GM23338 (cell line): ENCODE measurements at regions not wholly inside any gene's neighbourhood (a gene's known extent, or its start where the extent isn't known, plus 50 kb on each side); places are given as distances from the start of the nearest gene placed in this dataset.
A peak's percentile ranks its signal among the peaks of the same experiment; 100 is the strongest.
"Not testable (repeated sequence)": the region's sequence is repeated elsewhere in the genome, so short reads cannot be mapped to it uniquely, and the experiment has no call there.

Experiments used
- ATAC-seq: fragments of 200-7000 bp; cut with Tn5 transposase; 3 replicates; pipeline ENCODE4 v1.9.1; 2020
- DNase-seq: peaks from one replicate; pipeline ENCODE4 v3.0.0-alpha.2; 2015; ENCODE audit warnings: low spot score
- H2AFZ ChIP-seq: fragments of 200-600 bp; sonication (generic); 2 replicates; pipeline ENCODE4 v1.8.0; 2016; ENCODE audit warnings: antibody characterized with exemption, mild to moderate bottlenecking, moderate library complexity
- H3F3A ChIP-seq: fragments of 200-600 bp; sonication (generic); replicated peaks from 2 replicates; pipeline ENCODE4 v1.8.0; 2017; ENCODE audit warnings: antibody characterized with exemption, mixed run types, low read depth
- H3K27ac ChIP-seq: fragments of 200-600 bp; sonication (generic); 2 replicates; pipeline ENCODE4 v1.6.1; 2016; ENCODE audit warnings: low read depth
- H3K27me3 ChIP-seq: fragments of 200-600 bp; sonication (generic); 2 replicates; pipeline ENCODE4 v1.8.0; 2016; ENCODE audit warnings: mild to moderate bottlenecking, mixed run types, moderate library complexity; ENCODE audit not compliant: insufficient read depth
- H3K36me3 ChIP-seq: fragments of 200-600 bp; sonication (generic); 2 replicates; pipeline ENCODE4 v1.8.0; 2016; ENCODE audit warnings: mild to moderate bottlenecking; ENCODE audit not compliant: insufficient read depth
- H3K4me1 ChIP-seq: fragments of 200-600 bp; sonication (generic); 2 replicates; pipeline ENCODE4 v1.8.0; 2016; ENCODE audit warnings: mild to moderate bottlenecking, moderate library complexity; ENCODE audit not compliant: insufficient read depth
- H3K4me2 ChIP-seq: fragments of 200-600 bp; sonication (generic); 2 replicates; pipeline ENCODE4 v1.7.1; 2017; ENCODE audit warnings: mixed run types
- H3K4me3 ChIP-seq: fragments of 200-600 bp; sonication (generic); 2 replicates; pipeline ENCODE4 v1.6.1; 2016; ENCODE audit warnings: mixed run types
- H3K79me2 ChIP-seq: fragments of 200-600 bp; sonication (generic); replicated peaks from 2 replicates; pipeline ENCODE4 v1.8.0; 2017; ENCODE audit warnings: mild to moderate bottlenecking; ENCODE audit not compliant: insufficient read depth
- H3K9me2 ChIP-seq: fragments of 200-600 bp; sonication (generic); 2 replicates; pipeline ENCODE4 v1.8.0; 2017; ENCODE audit not compliant: insufficient read depth
- H4K20me1 ChIP-seq: fragments of 200-600 bp; sonication (generic); replicated peaks from 2 replicates; pipeline ENCODE4 v1.8.0; 2017; ENCODE audit warnings: mild to moderate bottlenecking; ENCODE audit not compliant: insufficient read depth
- H3K27ac Mint-ChIP-seq: 2 replicates; pipeline ENCODE4 v1.8.0; 2020; ENCODE audit warnings: inconsistent platforms, mild to moderate bottlenecking, moderate library complexity, mixed read lengths
- H3K27me3 Mint-ChIP-seq: 3 replicates; pipeline ENCODE4 v1.8.0; 2022; ENCODE audit warnings: low read depth, mild to moderate bottlenecking, moderate library complexity, mixed read lengths, inconsistent platforms; ENCODE audit not compliant: insufficient read depth, poor library complexity
- H3K36me3 Mint-ChIP-seq: 3 replicates; pipeline ENCODE4 v1.8.0; 2021; ENCODE audit warnings: low read depth, mild to moderate bottlenecking, inconsistent platforms, moderate library complexity, mixed read lengths
- H3K4me1 Mint-ChIP-seq: 3 replicates; pipeline ENCODE4 v1.8.0; 2020; ENCODE audit warnings: mild to moderate bottlenecking, inconsistent platforms, mixed read lengths
- H3K4me3 Mint-ChIP-seq: 3 replicates; pipeline ENCODE4 v1.8.0; 2021; ENCODE audit warnings: moderate library complexity, mild to moderate bottlenecking, inconsistent platforms, mixed read lengths
- H3K9me3 Mint-ChIP-seq: 3 replicates; pipeline ENCODE4 v1.8.0; 2020; ENCODE audit warnings: moderate library complexity, mild to moderate bottlenecking, inconsistent platforms, mixed read lengths
- NANOG ChIP-seq: IDR thresholded peaks from 2 replicates; pipeline ENCODE4 v1.6.1; 2016; ENCODE audit warnings: antibody characterized with exemption, borderline replicate concordance
- TF ChIP-seq, protein P1 (sequence below): fragments of 250-450 bp; sonication (Bioruptor Pico); IDR thresholded peaks from 2 replicates; pipeline ENCODE4 v1.5.0; 2020; ENCODE audit warnings: mild to moderate bottlenecking, moderate library complexity

DNA sequence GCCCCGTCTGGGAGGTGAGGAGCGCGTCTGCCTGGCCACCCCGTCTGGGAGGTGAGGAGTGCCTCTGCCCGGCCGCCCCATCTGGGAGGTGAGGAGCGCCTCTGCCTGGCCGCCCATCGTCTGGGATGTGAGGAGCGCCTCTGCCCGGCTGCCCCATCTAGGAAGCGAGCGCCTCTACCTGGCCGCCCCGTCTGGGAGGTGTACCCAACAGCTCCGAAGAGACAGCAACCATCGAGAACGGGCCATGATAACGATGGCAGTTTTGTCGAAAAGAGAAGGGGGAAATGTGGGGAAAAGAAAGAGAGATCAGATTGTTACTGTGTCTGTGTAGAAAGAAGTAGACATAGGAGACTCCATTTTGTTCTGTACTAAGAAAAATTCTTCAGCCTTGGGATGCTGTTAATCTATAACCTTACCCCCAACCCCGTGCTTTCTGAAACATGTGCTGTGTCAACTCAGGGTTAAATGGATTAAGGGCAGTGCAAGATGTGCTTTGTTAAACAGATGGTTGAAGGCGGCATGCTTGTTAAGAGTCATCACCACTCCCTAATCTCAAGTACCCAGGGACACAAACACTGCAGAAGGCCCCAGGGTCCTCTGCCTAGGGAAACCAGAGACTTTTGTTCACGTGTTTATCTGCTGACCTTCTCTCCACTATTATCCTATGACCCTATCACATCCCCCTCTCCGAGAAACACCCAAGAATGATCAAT, 137.0 kb upstream of the PALMD start:
- H3K4me1 ChIP-seq, H2AFZ ChIP-seq, DNase-seq, H3K27ac ChIP-seq, H4K20me1 ChIP-seq, H3K4me1 Mint-ChIP-seq, H3K27me3 Mint-ChIP-seq, H3K27me3 ChIP-seq, H3K4me3 ChIP-seq, H3K4me3 Mint-ChIP-seq, H3K36me3 ChIP-seq, H3K27ac Mint-ChIP-seq, H3F3A ChIP-seq, H3K9me2 ChIP-seq, H3K4me2 ChIP-seq, ATAC-seq, H3K79me2 ChIP-seq: not testable (repeated sequence)
- H3K9me3 Mint-ChIP-seq, result peaks cover 55% of the 10 kb centered on the region
- H3K36me3 Mint-ChIP-seq, result peaks cover 48% of the 10 kb centered on the region

DNA sequence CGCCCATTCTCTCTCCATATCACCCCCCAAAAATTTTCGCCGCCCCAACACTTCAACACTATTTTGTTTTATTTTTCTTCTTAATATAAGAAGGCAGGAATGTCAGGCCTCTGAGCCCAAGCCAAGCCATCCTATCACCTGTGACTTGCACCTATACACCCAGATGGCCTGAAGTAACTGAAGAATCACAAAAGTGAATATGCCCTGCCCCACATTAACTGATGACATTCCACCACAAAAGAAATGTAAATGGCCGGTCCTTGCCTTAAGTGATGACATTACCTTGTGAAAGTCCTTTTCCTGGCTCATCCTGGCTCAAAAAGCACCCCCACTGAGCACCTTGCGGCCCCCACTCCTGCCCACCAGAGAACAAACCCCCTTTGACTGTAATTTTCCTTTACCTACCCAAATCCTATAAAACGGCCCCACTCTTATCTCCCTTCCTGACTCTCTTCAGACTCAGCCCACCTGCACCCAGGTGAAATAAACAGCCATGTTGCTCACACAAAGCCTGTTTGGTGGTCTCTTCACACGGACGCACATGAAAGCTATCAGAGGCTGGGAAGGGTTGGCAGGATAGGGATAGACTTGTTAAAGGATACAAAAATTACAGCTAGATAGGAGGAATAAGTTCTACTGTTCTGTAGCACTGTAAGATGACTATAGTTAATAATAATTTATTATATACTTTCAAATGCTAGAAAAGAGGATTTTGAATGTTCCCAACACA, 130.9 kb upstream of the PALMD start:
- H3K4me2 ChIP-seq, H3K79me2 ChIP-seq, H3K36me3 ChIP-seq, H4K20me1 ChIP-seq, ATAC-seq, H3F3A ChIP-seq, H3K4me3 ChIP-seq, H3K27me3 ChIP-seq, H3K27me3 Mint-ChIP-seq, H3K4me3 Mint-ChIP-seq, H2AFZ ChIP-seq: not testable (repeated sequence)
- peak overlapping the region; percentile 92 for H3K27ac Mint-ChIP-seq
- H3K27ac ChIP-seq, result peak overlapping the region; percentile 95
- H3K4me1 Mint-ChIP-seq, result peaks cover 24% of the 10 kb centered on the region
- TF ChIP-seq, protein P1, sequence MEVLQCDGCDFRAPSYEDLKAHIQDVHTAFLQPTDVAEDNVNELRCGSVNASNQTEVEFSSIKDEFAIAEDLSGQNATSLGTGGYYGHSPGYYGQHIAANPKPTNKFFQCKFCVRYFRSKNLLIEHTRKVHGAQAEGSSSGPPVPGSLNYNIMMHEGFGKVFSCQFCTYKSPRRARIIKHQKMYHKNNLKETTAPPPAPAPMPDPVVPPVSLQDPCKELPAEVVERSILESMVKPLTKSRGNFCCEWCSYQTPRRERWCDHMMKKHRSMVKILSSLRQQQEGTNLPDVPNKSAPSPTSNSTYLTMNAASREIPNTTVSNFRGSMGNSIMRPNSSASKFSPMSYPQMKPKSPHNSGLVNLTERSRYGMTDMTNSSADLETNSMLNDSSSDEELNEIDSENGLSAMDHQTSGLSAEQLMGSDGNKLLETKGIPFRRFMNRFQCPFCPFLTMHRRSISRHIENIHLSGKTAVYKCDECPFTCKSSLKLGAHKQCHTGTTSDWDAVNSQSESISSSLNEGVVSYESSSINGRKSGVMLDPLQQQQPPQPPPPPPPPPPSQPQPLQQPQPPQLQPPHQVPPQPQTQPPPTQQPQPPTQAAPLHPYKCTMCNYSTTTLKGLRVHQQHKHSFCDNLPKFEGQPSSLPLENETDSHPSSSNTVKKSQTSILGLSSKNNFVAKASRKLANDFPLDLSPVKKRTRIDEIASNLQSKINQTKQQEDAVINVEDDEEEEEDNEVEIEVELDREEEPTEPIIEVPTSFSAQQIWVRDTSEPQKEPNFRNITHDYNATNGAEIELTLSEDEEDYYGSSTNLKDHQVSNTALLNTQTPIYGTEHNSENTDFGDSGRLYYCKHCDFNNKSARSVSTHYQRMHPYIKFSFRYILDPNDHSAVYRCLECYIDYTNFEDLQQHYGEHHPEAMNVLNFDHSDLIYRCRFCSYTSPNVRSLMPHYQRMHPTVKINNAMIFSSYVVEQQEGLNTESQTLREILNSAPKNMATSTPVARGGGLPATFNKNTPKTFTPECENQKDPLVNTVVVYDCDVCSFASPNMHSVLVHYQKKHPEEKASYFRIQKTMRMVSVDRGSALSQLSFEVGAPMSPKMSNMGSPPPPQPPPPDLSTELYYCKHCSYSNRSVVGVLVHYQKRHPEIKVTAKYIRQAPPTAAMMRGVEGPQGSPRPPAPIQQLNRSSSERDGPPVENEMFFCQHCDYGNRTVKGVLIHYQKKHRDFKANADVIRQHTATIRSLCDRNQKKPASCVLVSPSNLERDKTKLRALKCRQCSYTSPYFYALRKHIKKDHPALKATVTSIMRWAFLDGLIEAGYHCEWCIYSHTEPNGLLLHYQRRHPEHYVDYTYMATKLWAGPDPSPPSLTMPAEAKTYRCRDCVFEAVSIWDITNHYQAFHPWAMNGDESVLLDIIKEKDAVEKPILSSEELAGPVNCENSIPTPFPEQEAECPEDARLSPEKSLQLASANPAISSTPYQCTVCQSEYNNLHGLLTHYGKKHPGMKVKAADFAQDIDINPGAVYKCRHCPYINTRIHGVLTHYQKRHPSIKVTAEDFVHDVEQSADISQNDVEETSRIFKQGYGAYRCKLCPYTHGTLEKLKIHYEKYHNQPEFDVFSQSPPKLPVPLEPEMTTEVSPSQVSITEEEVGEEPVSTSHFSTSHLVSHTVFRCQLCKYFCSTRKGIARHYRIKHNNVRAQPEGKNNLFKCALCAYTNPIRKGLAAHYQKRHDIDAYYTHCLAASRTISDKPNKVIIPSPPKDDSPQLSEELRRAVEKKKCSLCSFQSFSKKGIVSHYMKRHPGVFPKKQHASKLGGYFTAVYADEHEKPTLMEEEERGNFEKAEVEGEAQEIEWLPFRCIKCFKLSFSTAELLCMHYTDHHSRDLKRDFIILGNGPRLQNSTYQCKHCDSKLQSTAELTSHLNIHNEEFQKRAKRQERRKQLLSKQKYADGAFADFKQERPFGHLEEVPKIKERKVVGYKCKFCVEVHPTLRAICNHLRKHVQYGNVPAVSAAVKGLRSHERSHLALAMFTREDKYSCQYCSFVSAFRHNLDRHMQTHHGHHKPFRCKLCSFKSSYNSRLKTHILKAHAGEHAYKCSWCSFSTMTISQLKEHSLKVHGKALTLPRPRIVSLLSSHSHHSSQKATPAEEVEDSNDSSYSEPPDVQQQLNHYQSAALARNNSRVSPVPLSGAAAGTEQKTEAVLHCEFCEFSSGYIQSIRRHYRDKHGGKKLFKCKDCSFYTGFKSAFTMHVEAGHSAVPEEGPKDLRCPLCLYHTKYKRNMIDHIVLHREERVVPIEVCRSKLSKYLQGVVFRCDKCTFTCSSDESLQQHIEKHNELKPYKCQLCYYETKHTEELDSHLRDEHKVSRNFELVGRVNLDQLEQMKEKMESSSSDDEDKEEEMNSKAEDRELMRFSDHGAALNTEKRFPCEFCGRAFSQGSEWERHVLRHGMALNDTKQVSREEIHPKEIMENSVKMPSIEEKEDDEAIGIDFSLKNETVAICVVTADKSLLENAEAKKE, result peak; percentile 23; the same call in 1 of the 2 replicates
- peak; percentile 83 for TF ChIP-seq NANOG
- H3K9me2 ChIP-seq, result peaks cover 12% of the 10 kb centered on the region
- peaks cover 24% of the 10 kb centered on the region for H3K9me3 Mint-ChIP-seq
- H3K36me3 Mint-ChIP-seq, result peaks cover 21% of the 10 kb centered on the region
- peak; percentile 37 for DNase-seq
- peaks cover 16% of the 10 kb centered on the region for H3K4me1 ChIP-seq
